WTC11 (cell line): ENCODE measurements at regions not wholly inside any gene's neighbourhood (a gene's known extent, or its start where the extent isn't known, plus 50 kb on each side); places are given as distances from the start of the nearest gene placed in this dataset.

Source experiments
- ATAC-seq: fragments of 200-7000 bp; cut with Tn5 transposase; 2 replicates; pipeline ENCODE4 v1.10.0; 2021; ENCODE audit warnings: mild to moderate bottlenecking, moderate library complexity
- CTCF ChIA-PET: fragments of 300-600 bp; sonication (Branson Sonifier 250); formaldehyde crosslinking; loops from one replicate; lab custom pipeline; 2021; ENCODE audit warnings: antibody characterized with exemption; lab: Charles Lee
- POLR2A ChIA-PET: fragments of 350-600 bp; sonication (Branson Sonifier 250); formaldehyde crosslinking; loops from one replicate; lab custom pipeline; 2021; ENCODE audit warnings: antibody characterized with exemption; lab: Charles Lee
- DNase-seq: peaks from one replicate; pipeline ENCODE4 v3.0.0; 2021; ENCODE audit warnings: low spot score
- H3K27ac Mint-ChIP-seq: 2 replicates; pipeline ENCODE4 v1.8.0; 2021; ENCODE audit warnings: mixed read lengths
- H3K27me3 Mint-ChIP-seq: 2 replicates; pipeline ENCODE4 v1.8.0; 2021; ENCODE audit warnings: low read depth, mild to moderate bottlenecking, moderate library complexity, mixed read lengths
- H3K36me3 Mint-ChIP-seq: 2 replicates; pipeline ENCODE4 v1.8.0; 2021; ENCODE audit warnings: mixed read lengths
- H3K4me1 Mint-ChIP-seq: 2 replicates; pipeline ENCODE4 v1.8.0; 2022; ENCODE audit warnings: mixed read lengths
- H3K4me3 Mint-ChIP-seq: 2 replicates; pipeline ENCODE4 v1.8.0; 2021; ENCODE audit warnings: mild to moderate bottlenecking, moderate library complexity, mixed read lengths
- H3K9me3 Mint-ChIP-seq: 2 replicates; pipeline ENCODE4 v1.8.0; 2021; ENCODE audit warnings: mixed read lengths
- ATF1 ChIP-seq: sonication (generic); formaldehyde crosslinking; IDR thresholded peaks from 2 replicates; pipeline ENCODE4 v1.8.1; 2023; ENCODE audit warnings: mild to moderate bottlenecking, moderate library complexity, missing genetic modification reagents
- CREB1 ChIP-seq: sonication (generic); formaldehyde crosslinking; IDR thresholded peaks from 2 replicates; pipeline ENCODE4 v1.8.0; 2023; ENCODE audit warnings: mild to moderate bottlenecking, missing genetic modification reagents
- EMX1 ChIP-seq: fragments of 250-450 bp; sonication (Bioruptor Pico); IDR thresholded peaks from 2 replicates; pipeline ENCODE4 v1.8.0; 2021; ENCODE audit warnings: mild to moderate bottlenecking
- FOXK1 ChIP-seq: sonication (generic); formaldehyde crosslinking; IDR thresholded peaks from 2 replicates; pipeline ENCODE4 v1.8.0; 2022; ENCODE audit warnings: mild to moderate bottlenecking, moderate library complexity, missing genetic modification reagents
- HMGA2 ChIP-seq: fragments of 250-450 bp; sonication (Bioruptor Pico); IDR thresholded peaks from 2 replicates; pipeline ENCODE4 v1.4.0; 2021; ENCODE audit warnings: mild to moderate bottlenecking, moderate library complexity
- MYBL2 ChIP-seq: sonication (generic); formaldehyde crosslinking; IDR thresholded peaks from 2 replicates; pipeline ENCODE4 v1.8.1; 2023; ENCODE audit warnings: mild to moderate bottlenecking, moderate library complexity, missing genetic modification reagents
- NFATC4 ChIP-seq: fragments of 250-450 bp; sonication (Bioruptor Pico); IDR thresholded peaks from 2 replicates; pipeline ENCODE4 v1.9.0; 2021; ENCODE audit warnings: mild to moderate bottlenecking
- NFE2L1 ChIP-seq: sonication (generic); formaldehyde crosslinking; IDR thresholded peaks from 2 replicates; pipeline ENCODE4 v1.8.1; 2023; ENCODE audit warnings: missing genetic modification reagents
- PREB ChIP-seq: sonication (generic); formaldehyde crosslinking; IDR thresholded peaks from 2 replicates; pipeline ENCODE4 v1.8.1; 2022; ENCODE audit warnings: mild to moderate bottlenecking, missing genetic modification reagents, moderate library complexity, borderline replicate concordance
- RORB ChIP-seq: fragments of 250-450 bp; sonication (Bioruptor Pico); IDR thresholded peaks from 2 replicates; pipeline ENCODE4 v1.9.0; 2021; ENCODE audit warnings: mild to moderate bottlenecking
- SOX15 ChIP-seq: fragments of 250-450 bp; sonication (Bioruptor Pico); IDR thresholded peaks from 2 replicates; pipeline ENCODE4 v1.9.0; 2021; ENCODE audit warnings: mild to moderate bottlenecking
- STAT6 ChIP-seq: sonication (generic); formaldehyde crosslinking; conservative IDR thresholded peaks from 2 replicates; pipeline ENCODE4 v1.8.1; 2023; ENCODE audit warnings: mild to moderate bottlenecking, low read depth, missing genetic modification reagents, moderate library complexity
- TEAD1 ChIP-seq: sonication (generic); formaldehyde crosslinking; IDR thresholded peaks from 2 replicates; pipeline ENCODE4 v1.8.0; 2022; ENCODE audit warnings: mild to moderate bottlenecking, missing genetic modification reagents
- TF ChIP-seq, protein P1 (sequence below): sonication (generic); formaldehyde crosslinking; IDR thresholded peaks from 2 replicates; pipeline ENCODE4 v1.8.1; 2023; ENCODE audit warnings: mild to moderate bottlenecking, missing genetic modification reagents
- TF ChIP-seq, protein P2 (sequence below): sonication (generic); formaldehyde crosslinking; IDR thresholded peaks from 2 replicates; pipeline ENCODE4 v1.8.1; 2023; ENCODE audit warnings: mild to moderate bottlenecking, moderate library complexity, missing genetic modification reagents
- TF ChIP-seq, protein P3 (sequence below): fragments of 250-450 bp; sonication (Bioruptor Pico); IDR thresholded peaks from 2 replicates; pipeline ENCODE4 v1.8.0; 2021; ENCODE audit warnings: mild to moderate bottlenecking

GRCh38 chr2:44829771-44830170 lies 111.7 kb upstream of the SIX3 start:
- ChIA-PET POLR2A (no interaction called here), CTCF (no interaction called here)
- Mint-ChIP-seq H3K36me3 (no peaks in the 10 kb centered on the region; the same call in 1 of the 2 replicates), H3K4me3 (no peak overlapping the region), H3K9me3 (peaks cover 13% of the 10 kb centered on the region), H3K27me3 (no peaks in the 10 kb centered on the region; the same call in 1 of the 2 replicates), H3K4me1 (peaks cover 5% of the 10 kb centered on the region), H3K27ac (no peak overlapping the region)
- TF ChIP-seq PREB (no peak), HMGA2 (CRISPR knock-in tag) (no peak), EMX1 (no peak), FOXK1 (CRISPR knock-in tag) (no peak)
- ATAC-seq (no peak), DNase-seq (no peak)

GRCh38 chr2:44833171-44834069 lies 108.1 kb upstream of the SIX3 start:
- Mint-ChIP-seq H3K4me1 (no peaks in the 10 kb centered on the region), H3K36me3 (no peaks in the 10 kb centered on the region; the same call in 1 of the 2 replicates), H3K27ac (no peak overlapping the region), H3K27me3 (no peaks in the 10 kb centered on the region; the same call in 1 of the 2 replicates), H3K4me3 (no peak overlapping the region), H3K9me3 (peaks cover 14% of the 10 kb centered on the region)
- ChIA-PET POLR2A (interaction anchor here (0.6 kb wide), 1 partner anchor 22 kb away, joined by 5 read pairs; no protein-coding TSS in a partner anchor), CTCF (no interaction called here)
- ATAC-seq (no peak), DNase-seq (no peak)
- TF ChIP-seq, protein P1, sequence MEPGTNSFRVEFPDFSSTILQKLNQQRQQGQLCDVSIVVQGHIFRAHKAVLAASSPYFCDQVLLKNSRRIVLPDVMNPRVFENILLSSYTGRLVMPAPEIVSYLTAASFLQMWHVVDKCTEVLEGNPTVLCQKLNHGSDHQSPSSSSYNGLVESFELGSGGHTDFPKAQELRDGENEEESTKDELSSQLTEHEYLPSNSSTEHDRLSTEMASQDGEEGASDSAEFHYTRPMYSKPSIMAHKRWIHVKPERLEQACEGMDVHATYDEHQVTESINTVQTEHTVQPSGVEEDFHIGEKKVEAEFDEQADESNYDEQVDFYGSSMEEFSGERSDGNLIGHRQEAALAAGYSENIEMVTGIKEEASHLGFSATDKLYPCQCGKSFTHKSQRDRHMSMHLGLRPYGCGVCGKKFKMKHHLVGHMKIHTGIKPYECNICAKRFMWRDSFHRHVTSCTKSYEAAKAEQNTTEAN (CRISPR knock-in tag) = no peak
- TF ChIP-seq NFE2L1 (CRISPR knock-in tag) (no peak), ATF1 (CRISPR knock-in tag) (no peak), MYBL2 (no peak), TEAD1 (CRISPR knock-in tag) (no peak)
- TF ChIP-seq, protein P2, sequence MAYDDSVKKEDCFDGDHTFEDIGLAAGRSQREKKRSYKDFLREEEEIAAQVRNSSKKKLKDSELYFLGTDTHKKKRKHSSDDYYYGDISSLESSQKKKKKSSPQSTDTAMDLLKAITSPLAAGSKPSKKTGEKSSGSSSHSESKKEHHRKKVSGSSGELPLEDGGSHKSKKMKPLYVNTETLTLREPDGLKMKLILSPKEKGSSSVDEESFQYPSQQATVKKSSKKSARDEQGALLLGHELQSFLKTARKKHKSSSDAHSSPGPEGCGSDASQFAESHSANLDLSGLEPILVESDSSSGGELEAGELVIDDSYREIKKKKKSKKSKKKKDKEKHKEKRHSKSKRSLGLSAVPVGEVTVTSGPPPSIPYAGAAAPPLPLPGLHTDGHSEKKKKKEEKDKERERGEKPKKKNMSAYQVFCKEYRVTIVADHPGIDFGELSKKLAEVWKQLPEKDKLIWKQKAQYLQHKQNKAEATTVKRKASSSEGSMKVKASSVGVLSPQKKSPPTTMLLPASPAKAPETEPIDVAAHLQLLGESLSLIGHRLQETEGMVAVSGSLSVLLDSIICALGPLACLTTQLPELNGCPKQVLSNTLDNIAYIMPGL (CRISPR knock-in tag) = no peak
- TF ChIP-seq, protein P3, sequence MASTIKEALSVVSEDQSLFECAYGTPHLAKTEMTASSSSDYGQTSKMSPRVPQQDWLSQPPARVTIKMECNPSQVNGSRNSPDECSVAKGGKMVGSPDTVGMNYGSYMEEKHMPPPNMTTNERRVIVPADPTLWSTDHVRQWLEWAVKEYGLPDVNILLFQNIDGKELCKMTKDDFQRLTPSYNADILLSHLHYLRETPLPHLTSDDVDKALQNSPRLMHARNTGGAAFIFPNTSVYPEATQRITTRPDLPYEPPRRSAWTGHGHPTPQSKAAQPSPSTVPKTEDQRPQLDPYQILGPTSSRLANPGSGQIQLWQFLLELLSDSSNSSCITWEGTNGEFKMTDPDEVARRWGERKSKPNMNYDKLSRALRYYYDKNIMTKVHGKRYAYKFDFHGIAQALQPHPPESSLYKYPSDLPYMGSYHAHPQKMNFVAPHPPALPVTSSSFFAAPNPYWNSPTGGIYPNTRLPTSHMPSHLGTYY (CRISPR knock-in tag) = no peak

- no peak for DNase-seq
- CTCF ChIA-PET = no interaction called here
- Mint-ChIP-seq H3K27me3 (no peaks in the 10 kb centered on the region; the same call in 1 of the 2 replicates), H3K27ac (no peak overlapping the region), H3K4me1 (no peaks in the 10 kb centered on the region), H3K36me3 (no peaks in the 10 kb centered on the region; the same call in 1 of the 2 replicates), H3K4me3 (no peak overlapping the region), H3K9me3 (peaks cover 14% of the 10 kb centered on the region)
- POLR2A ChIA-PET = no interaction called here
- TF ChIP-seq CREB1 (CRISPR knock-in tag) = no peak
- TF ChIP-seq STAT6 (CRISPR knock-in tag) = no peak
- TF ChIP-seq PREB = no peak
- no peak for TF ChIP-seq SOX15 (CRISPR knock-in tag)
- TF ChIP-seq HMGA2 (CRISPR knock-in tag) = no peak
- no peak for TF ChIP-seq RORB (CRISPR knock-in tag)
- no peak for TF ChIP-seq NFATC4 (CRISPR knock-in tag)
- ATAC-seq = no peak
Observed at GRCh38 chr2:44834656-44835055, 106.8 kb upstream of the SIX3 start.
